PC-3 (cell line): ENCODE measurements at regions not wholly inside any gene's neighbourhood (a gene's known extent, or its start where the extent isn't known, plus 50 kb on each side); places are given as distances from the start of the nearest gene placed in this dataset.
A peak's percentile ranks its signal among the peaks of the same experiment; 100 is the strongest.

Source experiments
- ATAC-seq: fragments of 200-7000 bp; cut with Tn5 transposase; 2 replicates; pipeline ENCODE4 v1.9.1; 2020; ENCODE audit warnings: mild to moderate bottlenecking, moderate library complexity
- BruUV-seq: library from RNA; stranded (reverse); fragments of 400-500 nt; replicated peaks from 2 replicates; lab custom pipeline; 2021; lab: Mats Ljungman, UMichigan
- CTCF ChIA-PET: fragments of 300-600 bp; sonication (Branson Sonifier 250); formaldehyde crosslinking; loops from one replicate; lab custom pipeline; 2022; ENCODE audit warnings: antibody characterized with exemption; lab: Charles Lee
- POLR2A ChIA-PET: fragments of 300-600 bp; sonication (Branson Sonifier 250); formaldehyde crosslinking; loops from one replicate; lab custom pipeline; 2022; ENCODE audit warnings: antibody characterized with exemption; ENCODE audit not compliant: unreplicated experiment; lab: Charles Lee
- DNase-seq: peaks from one replicate; pipeline ENCODE4 v3.0.0-alpha.2; 2015
- H2AFZ ChIP-seq: fragments of 300-600 bp; sonication (generic); 2 replicates; pipeline ENCODE4 v1.6.0; 2016; ENCODE audit warnings: antibody characterized with exemption, low read length
- H3F3A ChIP-seq: fragments of 300-600 bp; sonication (generic); one replicate; pipeline ENCODE4 v1.6.0; 2017; ENCODE audit warnings: antibody characterized with exemption, low read length, control low read depth, mild to moderate bottlenecking; ENCODE audit not compliant: unreplicated experiment
- H3K27ac ChIP-seq: fragments of 300-600 bp; sonication (generic); 2 replicates; pipeline ENCODE4 v1.5.1; 2016; ENCODE audit warnings: mild to moderate bottlenecking, low read length
- H3K27me3 ChIP-seq: fragments of 300-600 bp; sonication (generic); 2 replicates; pipeline ENCODE4 v1.6.1; 2016; ENCODE audit warnings: low read length, mixed read lengths
- H3K36me3 ChIP-seq: fragments of 300-600 bp; sonication (generic); 2 replicates; pipeline ENCODE4 v1.6.1; 2016; ENCODE audit warnings: low read depth, mixed run types, low read length, mixed read lengths
- H3K4me1 ChIP-seq: fragments of 300-600 bp; sonication (generic); 2 replicates; pipeline ENCODE4 v1.5.1; 2016; ENCODE audit warnings: low read length; ENCODE audit not compliant: insufficient read depth
- H3K4me2 ChIP-seq: fragments of 300-600 bp; sonication (generic); 2 replicates; pipeline ENCODE4 v1.6.0; 2016; ENCODE audit warnings: low read length
- H3K4me3 ChIP-seq: fragments of 300-600 bp; sonication (generic); 2 replicates; pipeline ENCODE4 v1.5.1; 2016; ENCODE audit warnings: mild to moderate bottlenecking, low read length, mixed read lengths
- H3K79me2 ChIP-seq: fragments of 300-600 bp; sonication (generic); 2 replicates; pipeline ENCODE4 v1.6.1; 2017; ENCODE audit warnings: low read length, mixed read lengths
- H3K9ac ChIP-seq: fragments of 300-600 bp; sonication (generic); 2 replicates; pipeline ENCODE4 v1.6.0; 2016; ENCODE audit warnings: mild to moderate bottlenecking, low read length
- H3K9me2 ChIP-seq: fragments of 300-600 bp; sonication (generic); replicated peaks from 2 replicates; pipeline ENCODE4 v1.6.1; 2016; ENCODE audit warnings: mixed run types, low read length, mixed read lengths
- H3K9me3 ChIP-seq: fragments of 300-600 bp; sonication (generic); 2 replicates; pipeline ENCODE4 v1.6.1; 2016; ENCODE audit warnings: low read length, mixed read lengths
- H4K20me1 ChIP-seq: fragments of 300-600 bp; sonication (generic); 2 replicates; pipeline ENCODE4 v1.6.1; 2016; ENCODE audit warnings: low read length, mixed read lengths
- EZH2 ChIP-seq: fragments of 300-600 bp; sonication (generic); IDR thresholded peaks from one replicate; pipeline ENCODE4 v1.6.1; 2017; ENCODE audit warnings: antibody characterized with exemption, mild to moderate bottlenecking, low read length; ENCODE audit not compliant: unreplicated experiment
- EZH2phosphoT487 ChIP-seq: fragments of 300-600 bp; sonication (generic); IDR thresholded peaks from 2 replicates; pipeline ENCODE4 v1.6.1; 2018; ENCODE audit warnings: mild to moderate bottlenecking, antibody characterized with exemption, low read length, borderline replicate concordance
- intact Hi-C: fragments of 100-400 bp; cut with micrococcal nuclease; formaldehyde crosslinking; loops from 2 replicates; pipeline ENCODE4 v1.9.0; 2023
- TF ChIP-seq, protein P1 (sequence below): fragments of 300-600 bp; sonication (generic); conservative IDR thresholded peaks from 2 replicates; pipeline ENCODE4 v1.5.1; 2017; ENCODE audit warnings: antibody characterized with exemption, low read depth, mild to moderate bottlenecking, low read length

GRCh38 chr4:84381759-84382158 lies 117.3 kb downstream of the NKX6-1 start:
- Histone ChIP-seq H3K79me2 (no peaks in the 10 kb centered on the region), H3K9ac (no peak overlapping the region), H3K4me3 (no peak overlapping the region), H3F3A (no peaks in the 10 kb centered on the region), H3K9me3 (no peaks in the 10 kb centered on the region), H3K4me1 (peaks cover 13% of the 10 kb centered on the region; the same call in 1 of the 2 replicates), H4K20me1 (no peaks in the 10 kb centered on the region), H3K36me3 (no peaks in the 10 kb centered on the region), H2AFZ (no peak overlapping the region), H3K9me2 (no peaks in the 10 kb centered on the region), H3K4me2 (no peak overlapping the region), H3K27ac (no peak overlapping the region), H3K27me3 (no peaks in the 10 kb centered on the region)
- intact Hi-C loops: no loop called here
- ChIA-PET POLR2A (no interaction called here), CTCF (no interaction called here)
- BruUV-seq: no TSS peak
- DNase-seq: no peak
- ATAC-seq: no peak
- TF ChIP-seq, protein P1, sequence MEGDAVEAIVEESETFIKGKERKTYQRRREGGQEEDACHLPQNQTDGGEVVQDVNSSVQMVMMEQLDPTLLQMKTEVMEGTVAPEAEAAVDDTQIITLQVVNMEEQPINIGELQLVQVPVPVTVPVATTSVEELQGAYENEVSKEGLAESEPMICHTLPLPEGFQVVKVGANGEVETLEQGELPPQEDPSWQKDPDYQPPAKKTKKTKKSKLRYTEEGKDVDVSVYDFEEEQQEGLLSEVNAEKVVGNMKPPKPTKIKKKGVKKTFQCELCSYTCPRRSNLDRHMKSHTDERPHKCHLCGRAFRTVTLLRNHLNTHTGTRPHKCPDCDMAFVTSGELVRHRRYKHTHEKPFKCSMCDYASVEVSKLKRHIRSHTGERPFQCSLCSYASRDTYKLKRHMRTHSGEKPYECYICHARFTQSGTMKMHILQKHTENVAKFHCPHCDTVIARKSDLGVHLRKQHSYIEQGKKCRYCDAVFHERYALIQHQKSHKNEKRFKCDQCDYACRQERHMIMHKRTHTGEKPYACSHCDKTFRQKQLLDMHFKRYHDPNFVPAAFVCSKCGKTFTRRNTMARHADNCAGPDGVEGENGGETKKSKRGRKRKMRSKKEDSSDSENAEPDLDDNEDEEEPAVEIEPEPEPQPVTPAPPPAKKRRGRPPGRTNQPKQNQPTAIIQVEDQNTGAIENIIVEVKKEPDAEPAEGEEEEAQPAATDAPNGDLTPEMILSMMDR: no peak
- TF ChIP-seq EZH2phosphoT487: no peak
- no peak for TF ChIP-seq EZH2

DNA sequence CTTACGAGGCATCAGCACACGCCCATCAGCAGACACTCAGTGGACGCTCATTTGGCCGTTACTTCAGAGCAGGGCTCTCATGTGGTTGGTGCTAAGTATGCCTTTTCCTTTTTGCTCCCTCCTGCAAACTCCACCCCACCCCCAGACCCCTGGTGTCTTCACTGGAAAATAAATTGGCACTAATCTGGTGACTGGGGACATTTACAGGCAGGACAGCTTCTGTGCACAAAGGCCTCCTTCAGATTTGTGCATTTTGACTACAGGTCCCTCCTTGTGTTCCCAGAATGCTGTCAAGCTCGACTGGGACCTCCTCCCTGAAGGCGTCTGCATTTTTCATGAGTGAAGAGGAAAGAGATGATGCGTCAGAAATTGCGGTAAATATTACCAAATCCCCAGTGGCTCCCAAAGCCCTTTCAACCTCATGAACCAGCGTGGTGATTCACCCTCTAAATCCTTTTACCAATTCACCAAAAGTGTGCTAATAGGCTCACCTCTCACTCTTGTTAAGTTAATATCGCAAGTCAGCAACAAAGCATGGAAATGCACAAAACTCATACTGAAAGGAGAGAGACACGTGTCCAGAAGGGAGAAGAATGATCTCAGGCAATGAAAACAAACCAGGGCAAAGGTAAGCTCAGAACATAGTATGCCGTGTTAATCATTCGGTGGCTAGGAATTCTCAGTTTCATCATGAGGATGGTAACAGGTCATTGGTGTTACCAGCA lies 119.0 kb downstream of the NKX6-1 start:
- H4K20me1 ChIP-seq: no peaks in the 10 kb centered on the region
- H3K4me3 ChIP-seq: no peak overlapping the region
- peak overlapping the region; percentile 40; the same call in 1 of the 2 replicates for H2AFZ ChIP-seq
- peak overlapping the region; percentile 37 for H3K27ac ChIP-seq
- ATAC-seq (peak; percentile 49; the same call in 1 of the 2 replicates), DNase-seq (peak; percentile 81)
- no peaks in the 10 kb centered on the region for H3K79me2 ChIP-seq
- no peaks in the 10 kb centered on the region for H3K27me3 ChIP-seq
- no peak for TF ChIP-seq EZH2phosphoT487
- TF ChIP-seq, protein P1: no peak
- H3K9me3 ChIP-seq: no peaks in the 10 kb centered on the region
- peak overlapping the region; percentile 48; the same call in 1 of the 2 replicates for H3K4me2 ChIP-seq
- POLR2A ChIA-PET: interaction anchor here (0.7 kb wide), 1 partner anchor 21 kb away, joined by 3 read pairs; no protein-coding TSS in a partner anchor
- BruUV-seq: no TSS peak
- no peak overlapping the region for H3K9ac ChIP-seq
- intact Hi-C loops: no loop called here
- H3K4me1 ChIP-seq: peaks cover 13% of the 10 kb centered on the region; the same call in 1 of the 2 replicates
- CTCF ChIA-PET: no interaction called here
- no peaks in the 10 kb centered on the region for H3K36me3 ChIP-seq
- no peaks in the 10 kb centered on the region for H3K9me2 ChIP-seq
- no peaks in the 10 kb centered on the region for H3F3A ChIP-seq

DNA sequence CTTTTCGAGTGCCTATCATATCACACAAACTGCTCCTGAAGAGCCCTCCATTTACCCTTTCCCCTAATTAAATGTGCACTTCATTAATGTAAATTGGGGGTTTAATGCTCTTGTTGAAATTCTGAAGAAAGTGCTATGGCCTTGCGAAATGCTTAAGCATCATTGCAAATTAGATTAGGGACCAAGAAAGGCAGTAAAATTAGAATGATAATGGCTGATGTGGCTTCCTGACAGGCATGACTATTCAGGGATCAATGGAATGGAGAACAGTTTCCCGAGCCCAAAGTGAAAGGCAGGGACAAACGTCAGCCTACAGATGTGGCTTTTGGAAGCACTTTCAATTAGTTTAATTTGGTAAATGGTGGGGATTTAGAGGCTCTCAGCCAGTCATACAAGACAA lies 120.1 kb downstream of the NKX6-1 start:
- H4K20me1 ChIP-seq: no peaks in the 10 kb centered on the region
- no peaks in the 10 kb centered on the region for H3K9me2 ChIP-seq
- no peak overlapping the region for H2AFZ ChIP-seq
- no peak overlapping the region for H3K4me3 ChIP-seq
- CTCF ChIA-PET: no interaction called here
- H3K27me3 ChIP-seq: no peaks in the 10 kb centered on the region
- H3K9ac ChIP-seq: no peak overlapping the region
- ATAC-seq: no peak
- H3K79me2 ChIP-seq: no peaks in the 10 kb centered on the region
- H3K36me3 ChIP-seq: no peaks in the 10 kb centered on the region
- H3K27ac ChIP-seq: no peak overlapping the region
- H3K9me3 ChIP-seq: no peaks in the 10 kb centered on the region
- intact Hi-C loops: no loop called here
- POLR2A ChIA-PET: no interaction called here
- H3K4me2 ChIP-seq: no peak overlapping the region
- TF ChIP-seq EZH2 (no peak), EZH2phosphoT487 (no peak)
- TF ChIP-seq, protein P1: no peak
- no peak for DNase-seq
- no peaks in the 10 kb centered on the region for H3F3A ChIP-seq
- peaks cover 13% of the 10 kb centered on the region; the same call in 1 of the 2 replicates for H3K4me1 ChIP-seq
- BruUV-seq: no TSS peak
